ENCODE measurements at regions not wholly inside any gene's neighbourhood (a gene's known extent, or its start where the extent isn't known, plus 50 kb on each side); places are given as distances from the start of the nearest gene placed in this dataset.
A peak's percentile ranks its signal among the peaks of the same experiment; 100 is the strongest.
"Not testable (repeated sequence)": the region's sequence is repeated elsewhere in the genome, so short reads cannot be mapped to it uniquely, and the experiment has no call there.

DNA sequence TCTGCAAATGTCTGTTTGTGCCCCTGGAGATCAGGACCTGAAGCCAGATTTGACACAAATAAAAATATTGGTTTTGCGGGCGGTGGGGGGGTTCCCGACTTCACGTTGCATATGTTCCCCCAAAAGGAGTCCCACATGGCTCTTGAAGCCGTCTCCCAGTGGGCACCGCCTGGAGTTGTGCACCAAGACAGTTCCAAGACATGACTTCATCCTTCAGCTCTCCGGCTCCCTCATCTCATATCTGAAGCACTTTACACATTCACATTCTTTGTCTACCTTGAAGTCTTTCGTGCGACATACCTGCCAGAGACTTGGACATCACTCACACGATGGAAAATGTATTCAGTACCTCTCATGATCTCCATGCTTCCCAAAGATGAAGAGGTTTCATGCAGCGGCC lies 362.8 kb upstream of the FOXK1 start:
- DNase-seq = no peak

DNA sequence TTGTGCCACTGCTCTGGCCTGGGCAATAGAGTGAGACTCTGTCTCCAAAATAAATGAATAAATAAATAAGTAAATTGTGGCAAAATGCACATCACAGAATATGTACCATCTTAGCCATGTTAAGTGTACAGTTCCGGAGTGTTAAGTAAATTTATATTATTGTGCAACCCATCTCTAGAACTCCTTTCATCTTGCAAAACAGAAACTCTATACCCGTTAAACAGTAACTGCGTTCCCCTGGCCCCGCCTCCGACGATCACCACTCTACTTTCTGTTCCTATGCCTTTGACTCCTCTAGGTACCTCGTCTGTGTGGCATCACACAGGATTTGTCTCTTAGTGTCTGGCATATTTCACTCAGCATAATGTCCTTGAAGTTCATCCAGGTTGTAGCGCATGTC lies 356.4 kb upstream of the FOXK1 start:
- DNase-seq = no peak

DNA sequence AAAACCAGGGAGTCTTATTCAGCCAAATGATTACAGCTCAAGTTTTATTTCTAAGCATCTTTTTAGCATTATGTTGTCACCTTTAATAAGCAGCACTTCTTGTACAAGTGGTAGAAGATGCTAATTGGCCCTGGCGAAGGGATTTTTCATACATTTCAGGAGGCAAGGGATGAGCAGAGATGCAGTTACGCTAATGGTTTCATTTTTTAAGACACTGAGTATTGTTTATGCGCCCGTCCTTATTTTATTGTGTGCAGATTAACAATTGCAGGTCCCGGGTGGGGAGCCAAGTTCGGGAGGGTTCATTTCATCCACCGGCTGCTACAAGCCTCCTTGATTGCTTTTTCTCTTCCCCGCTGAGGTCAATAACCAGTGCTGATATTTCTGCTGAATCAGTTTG lies 350.4 kb upstream of the FOXK1 start:
- no peak for DNase-seq

DNA sequence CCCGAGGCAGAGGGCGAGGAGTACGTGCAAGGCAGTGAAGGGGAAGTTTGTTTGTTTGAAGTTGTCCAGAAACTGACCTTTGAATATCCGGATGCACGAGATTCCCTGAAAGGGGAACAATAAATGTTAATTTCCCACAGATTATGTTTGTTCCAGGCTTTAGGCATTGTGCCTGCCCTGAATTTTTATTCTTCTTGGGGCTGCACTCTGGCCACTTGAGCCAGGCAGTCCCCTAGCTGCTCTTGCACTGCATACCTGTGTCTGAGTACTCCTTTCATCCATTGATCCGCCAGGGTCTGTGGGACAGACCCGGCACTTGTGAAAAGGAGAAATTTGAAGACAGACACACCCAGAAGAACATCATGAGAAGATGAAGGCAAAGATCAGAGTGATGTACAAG lies 343.5 kb upstream of the FOXK1 start:
- no peak for DNase-seq

DNA sequence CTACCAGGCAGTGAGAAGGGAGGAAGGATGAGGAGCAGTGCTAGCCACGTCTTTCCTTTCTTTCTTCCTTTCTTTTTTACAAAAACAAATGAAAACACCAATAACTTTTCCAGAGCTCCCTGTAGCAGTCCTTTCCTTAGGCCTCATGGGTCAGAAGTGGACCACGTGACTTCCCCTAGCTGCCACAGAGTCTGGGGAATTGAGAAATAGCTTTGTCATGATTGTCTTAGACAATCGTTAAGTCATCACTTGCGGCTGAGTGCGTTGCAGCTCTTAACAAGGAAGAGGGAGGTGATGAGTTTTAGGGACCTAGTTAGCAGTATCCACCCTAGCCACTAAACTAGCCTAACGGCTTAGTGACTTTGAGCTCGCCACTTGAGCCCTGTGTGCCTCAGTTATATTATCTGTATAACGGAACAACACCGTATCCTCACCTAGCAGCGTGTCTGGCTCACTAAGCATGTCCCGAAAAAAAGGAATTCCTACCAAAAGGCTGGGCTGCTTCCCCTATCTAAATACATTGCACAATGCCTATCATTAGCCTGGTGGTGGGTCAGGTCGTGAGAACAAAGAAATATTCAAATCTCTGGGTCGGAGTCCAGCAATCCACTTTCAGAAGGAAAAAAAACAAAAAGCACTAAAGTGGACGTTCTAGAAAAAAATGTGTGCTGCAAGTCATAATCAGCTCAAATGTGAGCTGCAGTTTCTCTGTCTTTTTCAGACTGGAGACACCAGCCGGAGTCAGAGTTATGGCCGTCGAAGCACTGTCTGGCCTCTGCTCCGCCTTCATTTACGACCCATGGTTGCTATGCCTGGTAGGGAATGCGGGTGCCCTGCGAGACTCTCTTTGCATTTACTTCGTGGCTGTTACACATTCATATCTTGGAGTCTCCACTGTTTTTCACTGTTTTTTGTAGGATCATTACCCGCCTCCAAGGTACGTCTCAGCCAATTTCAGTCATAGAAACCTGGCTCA lies 338.5 kb upstream of the FOXK1 start:
- no peak for DNase-seq

DNA sequence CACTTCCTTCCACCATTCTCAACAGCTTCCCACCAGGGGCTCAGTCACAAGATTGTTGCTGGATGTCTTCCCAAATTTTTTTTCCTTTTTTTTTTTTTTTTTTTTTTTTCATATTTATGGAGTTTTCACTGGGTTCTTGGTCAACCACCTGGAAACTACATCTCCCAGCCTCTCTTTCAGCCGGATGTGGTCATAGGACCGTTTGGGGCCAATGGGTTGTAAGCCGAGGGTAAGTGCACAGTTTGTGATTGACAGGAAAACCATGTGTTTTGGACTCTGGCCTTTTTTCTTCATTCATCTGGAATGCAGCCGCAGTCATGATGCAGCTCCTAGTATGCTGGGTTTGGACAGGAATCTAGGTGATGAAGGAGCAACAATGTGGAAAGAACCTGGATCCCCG lies 337.1 kb upstream of the FOXK1 start:
- no peak for DNase-seq

DNA sequence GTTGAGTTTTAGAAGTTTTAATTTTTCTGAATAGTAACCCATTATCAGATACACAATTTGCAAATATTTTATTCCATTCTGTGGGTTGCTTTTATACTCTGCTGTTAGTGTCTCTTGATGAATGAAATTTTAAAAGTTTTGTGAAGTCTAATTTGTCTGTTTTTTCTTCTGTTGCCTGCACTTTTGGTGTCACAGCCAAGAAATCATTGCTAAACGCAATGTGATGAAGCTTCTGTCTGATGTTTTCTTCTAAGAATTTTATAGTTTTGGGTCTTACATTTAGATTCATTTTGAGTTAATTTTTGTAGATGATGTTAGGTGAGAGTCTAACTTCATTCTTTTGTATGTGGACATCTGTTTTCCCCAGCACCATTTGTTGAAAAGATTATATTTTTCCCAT lies 330.0 kb upstream of the FOXK1 start:
- no peak for DNase-seq

DNA sequence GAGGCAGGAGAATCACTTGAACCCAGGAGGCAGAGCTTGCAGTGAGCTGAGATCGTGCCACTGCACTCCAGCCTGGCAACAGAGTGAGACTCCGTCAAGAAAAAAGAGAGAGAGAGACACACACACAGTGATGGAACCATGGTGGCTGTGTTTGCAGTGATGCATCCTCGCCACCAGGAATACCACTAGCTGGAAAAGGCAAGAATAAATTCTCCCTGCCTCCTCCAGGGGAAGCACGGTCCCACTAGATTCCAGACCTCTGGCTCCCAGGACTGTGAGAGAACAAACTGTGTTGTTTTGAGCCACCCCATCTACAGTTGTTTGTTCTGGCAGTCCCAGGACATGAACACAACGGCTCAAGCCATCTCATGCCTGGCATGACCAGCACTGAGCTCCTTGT lies 320.3 kb upstream of the FOXK1 start:
- DNase-seq = no peak

DNA sequence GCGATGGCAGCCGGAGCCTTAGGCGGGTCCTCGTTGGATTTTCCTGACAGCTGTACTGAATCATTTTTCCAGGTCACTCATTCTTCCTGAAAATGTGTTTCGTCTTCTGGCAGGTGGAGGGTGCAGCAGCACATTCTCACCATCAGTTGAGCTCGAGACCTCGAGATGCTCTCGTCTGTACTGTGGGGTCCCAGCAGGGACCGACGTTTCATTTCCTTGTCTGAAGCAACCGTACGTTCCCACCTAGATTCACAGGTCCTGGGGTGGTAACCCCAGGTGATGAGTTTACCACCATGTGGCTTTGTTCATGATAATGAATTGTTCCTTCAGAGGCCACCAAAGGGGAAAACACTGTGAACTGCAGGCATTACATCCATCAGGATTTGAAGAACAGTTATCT lies 298.5 kb upstream of the FOXK1 start:
- DNase-seq = no peak

DNA sequence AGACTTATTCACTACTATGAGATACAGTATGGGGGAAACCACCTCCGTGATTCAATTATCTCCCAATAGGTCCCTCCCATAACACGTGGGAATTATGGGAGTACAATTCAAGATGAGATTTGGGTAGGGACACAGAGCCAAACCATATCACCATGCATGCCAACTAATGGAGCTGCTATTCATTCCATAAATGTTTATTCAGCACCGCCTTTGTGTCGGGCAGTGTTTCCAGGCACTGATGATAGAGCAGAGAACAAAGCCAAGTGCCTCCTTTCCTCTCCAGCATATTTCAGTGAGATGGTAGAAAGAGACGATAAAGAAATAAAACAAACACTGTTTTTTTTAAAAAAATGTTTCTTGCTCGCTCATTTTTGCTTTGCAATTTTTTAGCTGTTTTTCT lies 295.9 kb upstream of the FOXK1 start:
- peak in 1 of 2 donors; percentile 9 for DNase-seq

DNA sequence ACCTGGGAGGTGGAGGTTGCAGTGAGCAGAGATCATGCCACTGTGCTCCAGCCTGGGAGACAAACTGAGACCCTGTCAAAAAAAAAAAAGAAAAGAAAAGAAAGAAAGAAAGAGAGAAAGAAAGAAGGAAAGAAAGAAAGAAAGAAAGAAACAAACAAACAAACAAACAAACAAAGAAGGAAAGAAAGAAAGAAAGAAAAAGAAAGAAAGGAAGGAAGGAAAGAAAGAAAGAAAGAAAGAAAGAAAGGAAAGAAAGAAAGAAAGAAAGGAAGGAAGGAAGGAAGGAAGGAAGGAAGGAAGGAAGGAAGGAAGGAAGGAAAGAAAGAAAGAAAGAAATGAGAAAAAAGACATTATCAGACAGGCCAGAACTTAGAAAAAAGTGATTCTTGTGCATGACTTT lies 291.0 kb upstream of the FOXK1 start:
- DNase-seq = not testable (repeated sequence)

DNA sequence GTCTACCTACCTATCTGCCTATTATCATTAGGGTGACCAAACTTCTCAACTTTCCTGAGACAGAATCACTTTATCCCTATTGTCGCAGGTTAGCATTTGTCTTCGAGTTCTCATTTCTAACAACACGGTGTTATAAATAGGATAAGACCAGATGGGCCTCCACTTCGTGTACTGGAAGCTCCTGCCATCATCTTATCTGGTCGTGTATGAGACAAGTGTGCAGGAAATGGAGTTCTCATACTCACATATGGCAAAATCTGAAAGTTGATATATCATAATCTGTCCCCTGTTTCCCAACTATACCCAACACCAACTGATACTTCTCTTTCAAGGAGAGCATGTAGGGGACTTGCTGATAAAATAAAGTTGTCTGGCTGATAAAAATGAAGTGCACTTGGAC lies 287.4 kb upstream of the FOXK1 start:
- DNase-seq = no peak

DNA sequence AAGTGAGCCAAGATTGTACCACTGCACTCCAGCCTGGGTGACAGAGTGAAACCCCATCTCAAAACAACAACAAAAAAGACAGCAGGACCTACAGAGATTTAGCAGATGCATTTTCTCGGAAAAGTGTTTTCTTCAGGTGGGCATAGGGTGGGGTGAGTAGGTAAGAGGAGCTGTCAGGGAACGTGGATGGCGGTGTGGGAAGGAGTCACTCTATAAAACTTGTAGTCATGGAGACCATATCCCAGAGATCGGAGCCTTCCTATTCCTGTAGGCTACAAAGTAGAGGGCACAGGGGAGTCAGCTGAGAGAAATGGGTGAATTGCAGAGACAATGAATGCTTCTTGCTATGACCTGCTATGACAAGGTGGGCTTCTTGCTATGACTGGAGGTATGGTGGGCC lies 283.0 kb upstream of the FOXK1 start:
- no peak for DNase-seq

DNA sequence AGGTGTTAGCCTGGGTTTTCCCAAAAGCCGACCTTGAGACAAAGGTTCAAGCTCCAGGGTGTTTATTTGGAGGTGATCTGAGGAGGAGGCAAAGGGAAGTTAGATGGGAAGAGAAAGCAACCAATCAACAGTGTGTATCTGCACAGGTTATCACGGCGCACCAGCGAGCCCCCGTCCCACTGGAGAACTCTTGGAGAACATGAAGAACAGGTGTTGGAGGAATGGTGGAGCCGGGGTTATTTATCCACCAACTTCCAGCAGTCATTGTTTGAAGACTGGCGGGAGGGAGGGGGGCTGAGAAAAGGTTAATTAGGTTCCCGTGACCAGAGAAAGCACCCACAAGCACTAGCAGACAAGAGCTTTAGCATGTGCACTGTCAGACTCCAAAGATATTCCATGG lies 282.5 kb upstream of the FOXK1 start:
- no peak for DNase-seq

DNA sequence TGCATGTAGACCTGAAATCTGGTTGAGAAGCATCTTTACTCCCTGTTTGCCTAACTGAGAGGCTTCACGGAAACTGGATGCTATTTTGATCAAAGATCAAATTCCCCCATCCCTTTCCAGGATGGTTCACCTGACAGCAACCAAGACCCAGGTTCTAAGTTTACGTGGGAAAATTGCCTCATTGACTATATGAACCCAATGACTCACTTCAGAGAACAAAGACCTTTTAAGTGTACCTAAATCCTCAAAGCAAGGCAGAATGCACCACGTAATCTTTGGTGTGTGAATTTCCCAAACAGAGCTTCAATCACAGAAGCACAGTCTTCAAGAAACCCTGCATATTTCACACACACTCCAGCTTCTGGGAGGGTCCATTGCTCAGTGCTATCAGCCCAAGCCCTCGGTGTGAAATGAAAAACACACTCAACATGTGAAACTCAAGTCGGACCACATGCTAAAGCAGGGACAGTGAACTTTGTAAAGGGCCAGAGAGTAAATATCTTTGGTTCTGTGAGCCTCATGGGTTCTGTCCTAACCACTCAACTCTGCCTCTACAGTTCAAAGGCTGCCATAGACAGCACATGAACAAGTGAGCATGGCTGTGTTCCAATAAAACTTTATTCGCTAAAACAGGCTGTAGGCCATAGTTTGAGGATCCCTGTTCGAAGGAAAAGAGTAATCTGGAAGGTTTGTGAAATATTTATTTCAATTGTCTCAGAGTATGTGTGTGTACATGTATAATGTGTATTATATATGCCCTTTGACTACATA lies 275.6 kb upstream of the FOXK1 start:
- DNase-seq = no peak

DNA sequence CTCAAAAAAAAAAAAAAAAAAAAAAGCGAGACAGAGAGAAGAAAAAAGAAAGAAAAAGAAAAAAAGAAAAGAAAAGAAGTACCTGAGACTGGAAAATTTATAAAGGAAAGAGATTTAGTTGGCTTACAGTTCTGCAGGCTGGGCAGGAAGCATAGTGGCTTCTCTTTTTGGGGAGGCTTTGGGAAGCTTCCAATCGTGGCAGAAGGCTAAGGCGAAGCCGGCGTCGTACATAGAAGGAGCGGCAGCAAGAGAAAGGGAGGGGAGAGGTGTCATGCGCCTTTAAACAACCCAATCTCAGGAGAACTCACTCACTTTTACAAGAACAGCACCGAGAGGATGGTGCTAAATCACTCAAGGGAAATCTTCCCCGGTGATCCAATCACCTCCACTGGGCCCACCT lies 272.1 kb upstream of the FOXK1 start:
- DNase-seq = no peak

DNA sequence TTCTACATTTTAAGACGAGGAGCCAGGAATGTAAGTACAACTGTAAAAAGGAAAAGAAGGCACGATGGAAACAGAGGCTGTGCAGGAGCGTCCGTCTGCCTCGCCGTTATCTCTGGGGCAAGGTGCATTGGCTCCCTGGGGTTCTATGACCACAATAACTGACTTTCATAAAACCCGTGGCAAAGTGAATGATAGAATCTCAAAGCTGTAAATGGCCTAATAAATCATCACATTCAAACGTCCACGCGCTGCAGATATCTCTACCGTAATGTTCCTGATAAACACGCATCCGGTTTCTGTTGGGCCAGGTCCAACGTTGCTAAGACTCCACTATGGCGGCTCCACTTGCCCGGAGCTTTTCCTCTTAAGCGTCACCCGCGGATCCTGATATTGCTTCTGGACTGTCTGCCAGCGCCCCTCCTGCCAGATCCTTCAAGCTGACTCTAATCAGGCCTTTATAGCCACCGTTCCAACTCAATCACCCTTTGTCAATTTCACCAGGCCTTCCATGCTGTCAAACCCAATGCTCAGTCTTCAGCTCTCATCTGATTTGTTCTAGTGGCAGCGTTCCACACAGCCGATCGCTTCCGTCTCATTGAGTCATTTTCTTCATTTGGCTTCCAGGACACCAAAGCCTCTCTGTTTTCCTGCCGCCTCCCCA lies 265.6 kb upstream of the FOXK1 start:
- DNase-seq = peak in 1 of 2 donors; percentile 13

DNA sequence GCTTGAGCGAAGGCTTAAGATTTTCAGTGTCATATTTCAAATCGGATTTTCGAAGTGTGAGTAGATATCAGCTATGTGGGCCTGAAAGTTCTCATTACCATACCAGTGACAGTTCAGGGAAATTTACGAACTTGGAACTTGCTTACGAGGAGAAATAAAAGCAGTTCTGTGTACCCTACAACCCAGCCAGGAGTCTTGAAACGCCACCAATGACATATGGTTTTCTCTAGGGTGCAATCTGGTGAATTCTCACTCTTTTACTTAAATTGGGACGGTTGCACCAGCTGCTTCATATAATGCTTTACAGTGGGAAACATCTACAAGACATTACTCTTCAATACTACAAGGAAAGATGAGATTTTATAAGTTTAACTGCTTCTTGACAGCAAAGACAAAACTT lies 253.6 kb upstream of the FOXK1 start:
- no peak for DNase-seq

DNA sequence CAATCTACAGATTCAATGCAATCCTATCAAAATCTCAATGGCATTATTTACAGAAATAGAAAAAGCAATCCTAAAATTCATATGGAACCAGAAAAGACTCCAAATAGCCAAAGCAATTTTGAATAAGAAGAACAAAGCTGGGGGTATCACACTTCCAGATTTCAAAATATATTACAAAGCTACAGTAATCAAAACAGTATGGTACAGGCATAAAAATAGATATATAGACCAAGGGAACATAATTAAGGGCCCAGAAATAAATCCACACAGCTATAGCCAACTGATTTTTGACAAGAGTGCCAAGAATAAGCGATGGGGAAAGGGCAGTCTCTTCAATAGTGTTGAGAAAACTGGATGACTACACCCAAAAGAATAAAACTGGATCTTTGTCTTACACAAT lies 251.9 kb upstream of the FOXK1 start:
- no peak for DNase-seq

DNA sequence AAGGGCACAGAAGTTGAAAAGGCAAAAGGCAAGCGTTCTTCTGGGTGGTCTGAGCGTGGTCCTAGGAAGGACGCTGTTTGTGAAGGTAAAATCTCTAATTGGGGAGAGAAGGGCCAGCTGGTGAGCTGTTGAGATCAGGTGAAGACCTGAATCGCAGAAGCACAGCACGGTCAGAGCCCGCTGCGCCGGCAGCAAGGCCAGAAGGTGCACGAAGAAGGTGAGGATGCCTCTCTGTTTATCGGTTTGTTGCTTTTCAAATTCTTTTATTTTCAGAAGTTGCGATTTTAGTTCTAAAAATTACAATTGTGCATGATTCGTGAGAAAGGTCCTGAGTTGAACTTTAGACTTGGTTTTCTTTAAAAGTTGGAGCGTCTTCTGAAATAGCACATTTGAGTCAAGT lies 247.8 kb upstream of the FOXK1 start:
- DNase-seq = no peak

DNA sequence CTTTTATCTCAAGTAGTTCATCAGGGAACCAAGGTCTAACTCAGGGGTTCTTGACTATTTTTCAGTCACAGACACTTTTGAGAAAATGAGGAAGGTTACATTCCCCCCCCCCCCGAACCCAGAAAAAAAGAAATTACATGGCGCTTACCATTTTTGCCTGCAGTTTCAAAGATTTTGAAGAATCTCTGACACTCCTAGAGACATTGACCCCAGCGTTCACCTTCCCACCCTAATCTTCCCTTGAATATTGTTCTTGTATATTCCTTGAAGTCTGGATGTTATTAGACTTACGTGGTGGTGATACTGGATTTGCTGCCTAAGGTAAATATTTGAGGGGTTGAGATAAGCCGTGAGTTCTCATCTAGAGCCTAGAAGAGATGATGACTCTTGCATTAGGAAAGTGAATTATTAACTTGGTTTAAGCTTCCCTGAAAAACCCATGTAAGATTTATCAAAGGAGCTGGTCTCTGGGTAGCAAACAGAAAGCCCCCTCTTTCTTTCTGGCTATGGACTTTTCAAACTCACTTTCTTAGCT lies 245.7 kb upstream of the FOXK1 start:
- DNase-seq = no peak

DNA sequence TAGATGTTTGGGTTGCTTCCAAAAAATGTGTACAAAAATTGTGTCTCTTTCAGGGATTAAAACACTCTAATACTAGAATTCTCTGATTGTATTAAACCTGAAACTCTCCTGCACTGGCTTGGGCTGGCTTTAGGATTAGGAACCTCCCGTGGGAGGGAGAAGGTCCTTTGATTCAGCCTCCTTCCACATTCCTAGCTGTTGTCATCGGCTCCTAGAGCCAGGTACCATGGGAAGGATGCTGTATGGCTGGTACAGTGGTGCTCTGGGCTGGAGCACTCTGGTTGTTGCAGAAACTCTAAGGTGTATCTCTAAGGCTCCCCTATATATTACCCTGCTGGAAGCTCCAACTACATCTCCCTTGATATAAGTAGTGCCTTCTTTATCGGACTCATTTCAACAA lies 245.2 kb upstream of the FOXK1 start:
- no peak for DNase-seq
